ENCODE measurements at regions not wholly inside any gene's neighbourhood (a gene's known extent, or its start where the extent isn't known, plus 50 kb on each side); places are given as distances from the start of the nearest gene placed in this dataset.

GRCh38 chr9:107992271-107992670, 502.7 kb upstream of the KLF4 start:
- H3K27me3 ChIP-seq, result no peaks in the 10 kb centered on the region
- H3K4me1 ChIP-seq, result peaks cover 0 to 3% (median 0%) of the 10 kb centered on the region in 3 donors
- no peak overlapping the region for H3K27ac ChIP-seq
- H3K4me3 ChIP-seq, result no peak overlapping the region
- no peaks in the 10 kb centered on the region for H3K9me3 ChIP-seq
- intact Hi-C loops (cut with DNase I), result no loop called here
- no peak for DNase-seq
- no peaks in the 10 kb centered on the region for H3K36me3 ChIP-seq
- 62 to 82% methylated on average over 2 of the region's 2 CpGs for WGBS, 2 donors
- no peak for TF ChIP-seq CTCF (IDR thresholded peaks at IDR 0.05)

- Histone ChIP-seq H3K4me1 (peaks cover 0 to 3% (median 0%) of the 10 kb centered on the region in 3 donors), H3K36me3 (no peaks in the 10 kb centered on the region), H3K9me3 (no peaks in the 10 kb centered on the region), H3K4me3 (no peak overlapping the region), H3K27me3 (no peaks in the 10 kb centered on the region), H3K27ac (no peak overlapping the region)
- 80 to 100% methylated on average over 1 to 2 of the region's 4 CpGs for WGBS, 2 donors
- TF ChIP-seq CTCF (IDR thresholded peaks at IDR 0.05) (no peak), POLR2A (IDR thresholded peaks at IDR 0.05) (no peak)
- no peak for DNase-seq
- intact Hi-C loops (cut with DNase I), result no loop called here
Measured at GRCh38 chr9:107991581-107991980, 502.0 kb upstream of the KLF4 start.

- peaks cover 0 to 3% (median 0%) of the 10 kb centered on the region in 3 donors for H3K4me1 ChIP-seq
- H3K27ac ChIP-seq, result peak overlapping the region in 2 of 4 donors; percentile 38 to 59
- no peaks in the 10 kb centered on the region for H3K27me3 ChIP-seq
- WGBS, 2 donors, result 65 to 68% methylated on average over 2 of the region's 2 CpGs
- H3K4me3 ChIP-seq, result no peak overlapping the region
- no peaks in the 10 kb centered on the region for H3K9me3 ChIP-seq
- no peak for DNase-seq
- TF ChIP-seq CTCF (IDR thresholded peaks at IDR 0.05) (no peak), POLR2A (IDR thresholded peaks at IDR 0.05) (no peak)
- no peaks in the 10 kb centered on the region for H3K36me3 ChIP-seq
- intact Hi-C loops (cut with DNase I), result no loop called here
Measured at GRCh38 chr9:107989544-107989943, 500.0 kb upstream of the KLF4 start.

GRCh38 chr9:107989099-107989498, 499.5 kb upstream of the KLF4 start:
- H3K4me1 ChIP-seq, result peaks cover 0 to 3% (median 0%) of the 10 kb centered on the region in 3 donors
- TF ChIP-seq CTCF (IDR thresholded peaks at IDR 0.05) (no peak), POLR2A (IDR thresholded peaks at IDR 0.05) (no peak)
- H3K4me3 ChIP-seq, result no peak overlapping the region
- no peaks in the 10 kb centered on the region for H3K9me3 ChIP-seq
- no peaks in the 10 kb centered on the region for H3K27me3 ChIP-seq
- peak overlapping the region in 2 of 4 donors; percentile 38 to 59 for H3K27ac ChIP-seq
- DNase-seq, result no peak
- no peaks in the 10 kb centered on the region for H3K36me3 ChIP-seq
- 33 to 62% methylated on average over 4 of the region's 4 CpGs for whole genome bisulfite sequencing, 2 donors
- intact Hi-C loops (cut with DNase I), result no loop called here

- TF ChIP-seq CTCF (IDR thresholded peaks at IDR 0.05) (no peak), POLR2A (IDR thresholded peaks at IDR 0.05) (no peak)
- H3K27me3 ChIP-seq, result no peaks in the 10 kb centered on the region
- WGBS, 2 donors, result 77 to 94% methylated on average over 2 of the region's 2 CpGs
Measured at GRCh38 chr9:107984956-107985355, 495.4 kb upstream of the KLF4 start.

More at GRCh38 chr9:107984956-107985355, 495.4 kb upstream of the KLF4 start:
- Histone ChIP-seq H3K27ac (no peak overlapping the region), H3K4me3 (no peak overlapping the region), H3K36me3 (no peaks in the 10 kb centered on the region), H3K4me1 (peaks cover 3 to 21% (median 15%) of the 10 kb centered on the region in 3 donors), H3K9me3 (no peaks in the 10 kb centered on the region)
- DNase-seq, result no peak
- intact Hi-C loops (cut with DNase I), result no loop called here
